NCI-H1694 treated with DMSO at 0.1 percent for 48 hours (cell line): ENCODE measurements at regions not wholly inside any gene's neighbourhood (a gene's known extent, or its start where the extent isn't known, plus 50 kb on each side); places are given as distances from the start of the nearest gene placed in this dataset.
"Not testable (repeated sequence)": the region's sequence is repeated elsewhere in the genome, so short reads cannot be mapped to it uniquely, and the experiment has no call there.

ENCODE experiments used
- DNase-seq: peaks from one replicate; lab custom pipeline; 2025; lab: John Stamatoyannopoulos, UW

DNA sequence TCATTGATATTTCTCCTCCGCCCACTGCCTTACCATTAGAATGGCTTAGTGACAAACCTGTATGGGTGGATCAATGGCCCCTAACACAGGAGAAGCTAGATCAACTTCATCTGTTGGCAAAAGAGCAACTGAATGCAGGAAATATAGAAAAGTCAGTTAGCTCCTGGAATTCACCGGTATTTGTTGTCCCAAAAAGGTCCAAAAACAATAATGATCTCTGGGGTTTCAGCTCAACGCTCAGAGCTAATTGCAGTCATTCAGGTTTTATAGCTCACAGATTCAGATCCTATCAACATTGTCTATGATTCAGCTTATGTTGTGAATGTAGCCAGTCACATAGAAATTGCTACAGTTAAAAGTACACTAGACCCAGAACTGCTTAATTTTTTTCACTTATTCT is 124.0 kb upstream of the ZCCHC13 start:
- no peak for DNase-seq

- DNase-seq, result no peak
Measured at GRCh38 chrX:74179499-74179898, 124.5 kb upstream of the ZCCHC13 start.

GRCh38 chrX:74179071-74179470 is 124.9 kb upstream of the ZCCHC13 start:
- DNase-seq, result no peak

GRCh38 chrX:74178536-74178935 is 125.4 kb upstream of the ZCCHC13 start:
- DNase-seq, result no peak

GRCh38 chrX:74171465-74171864 is 132.5 kb upstream of the ZCCHC13 start:
- DNase-seq, result no peak

DNA sequence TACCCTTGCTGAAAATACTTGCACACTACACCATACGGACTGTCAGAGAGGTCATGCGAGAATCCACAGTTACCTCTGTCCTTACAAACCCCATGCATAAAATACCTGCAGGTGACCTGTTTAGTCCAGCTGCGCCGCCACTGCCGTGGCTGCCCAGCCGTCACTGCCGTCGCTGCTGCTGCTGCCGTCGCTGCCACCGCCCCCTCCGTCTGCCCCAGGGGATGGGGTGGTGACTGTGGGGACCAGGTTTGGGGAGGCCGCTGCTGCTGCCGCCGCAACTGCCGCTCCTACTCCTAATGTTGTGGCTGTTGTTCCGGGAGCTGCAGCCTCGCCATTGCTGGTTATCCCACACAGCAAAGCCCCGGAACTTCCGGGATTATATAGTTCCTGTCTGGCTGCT is 141.8 kb upstream of the ZCCHC13 start:
- no peak for DNase-seq

- DNase-seq, result no peak
Measured at GRCh38 chrX:74160816-74161215, 143.2 kb upstream of the ZCCHC13 start.

- no peak for DNase-seq
Measured at GRCh38 chrX:74160358-74160757, 143.6 kb upstream of the ZCCHC13 start.

DNA sequence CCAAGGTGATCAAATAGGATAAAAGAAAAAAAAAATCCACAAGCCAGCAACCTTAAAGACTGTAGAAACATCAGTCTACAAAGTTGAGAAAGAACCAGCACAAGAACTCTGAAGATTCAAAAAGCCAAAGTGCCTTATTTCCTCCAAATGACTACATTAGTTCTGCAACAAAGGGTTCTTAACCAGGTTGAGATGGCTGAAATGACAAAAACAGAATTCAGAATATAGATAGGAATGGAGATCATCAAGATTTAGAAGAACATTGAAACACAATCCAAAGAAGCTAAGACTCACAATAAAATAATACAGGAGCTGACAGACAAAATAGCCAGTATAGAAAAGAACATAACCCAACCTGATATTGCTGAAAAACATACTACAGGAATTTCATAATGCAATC is 156.5 kb upstream of the ZCCHC13 start:
- no peak for DNase-seq

DNA sequence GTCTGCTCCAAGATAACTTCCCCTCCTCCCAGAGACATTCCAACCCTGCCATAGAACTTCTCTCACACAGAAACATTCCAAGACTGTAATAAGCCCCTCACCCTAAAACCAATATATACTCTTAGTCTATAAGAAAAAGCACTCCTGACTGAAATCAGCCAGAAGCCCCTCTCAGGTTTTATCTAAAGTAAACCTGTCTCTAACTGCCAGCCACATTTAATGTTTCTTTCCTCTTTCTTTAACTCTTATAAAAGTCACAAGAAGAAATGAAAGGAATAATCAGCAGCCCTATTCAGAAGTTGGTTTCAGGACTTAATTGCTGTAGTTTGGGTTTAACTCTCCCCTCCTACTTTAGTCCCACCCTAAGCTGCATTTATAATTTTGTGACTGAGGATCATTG is 165.0 kb upstream of the ZCCHC13 start:
- DNase-seq, result no peak

DNA sequence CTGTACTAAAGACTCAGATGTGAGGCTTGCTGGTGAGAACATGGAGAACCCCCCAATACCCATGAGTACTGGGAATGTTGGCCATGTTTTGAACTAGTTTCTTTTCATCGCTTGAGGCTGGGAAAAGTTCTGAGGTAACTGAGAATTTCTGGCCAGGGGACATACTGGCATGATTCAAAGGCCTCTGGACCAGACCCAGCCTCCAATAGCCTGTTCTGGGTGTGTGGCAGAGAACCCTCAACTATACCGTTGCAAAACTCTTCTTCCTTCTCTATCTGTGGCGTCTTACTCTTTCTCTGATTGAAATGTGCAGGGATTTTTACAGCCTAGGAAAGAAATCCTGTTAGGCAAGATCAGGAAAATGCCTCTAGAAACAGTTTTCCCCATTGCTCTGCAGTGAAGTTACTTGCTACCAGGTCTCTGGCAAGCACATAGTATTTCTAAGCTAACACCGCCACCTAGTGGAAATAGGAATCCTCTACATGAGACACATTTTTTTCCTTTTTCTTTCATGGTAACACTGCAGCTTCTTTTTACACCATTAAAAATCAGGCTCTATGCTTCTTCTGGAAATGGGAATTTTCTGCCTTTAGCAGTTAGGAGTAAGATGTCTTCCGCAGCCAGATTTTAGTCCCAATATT is 170.7 kb upstream of the ZCCHC13 start:
- DNase-seq, result peak; percentile 71

GRCh38 chrX:74132280-74132679 is 171.7 kb upstream of the ZCCHC13 start:
- DNase-seq, result no peak

DNA sequence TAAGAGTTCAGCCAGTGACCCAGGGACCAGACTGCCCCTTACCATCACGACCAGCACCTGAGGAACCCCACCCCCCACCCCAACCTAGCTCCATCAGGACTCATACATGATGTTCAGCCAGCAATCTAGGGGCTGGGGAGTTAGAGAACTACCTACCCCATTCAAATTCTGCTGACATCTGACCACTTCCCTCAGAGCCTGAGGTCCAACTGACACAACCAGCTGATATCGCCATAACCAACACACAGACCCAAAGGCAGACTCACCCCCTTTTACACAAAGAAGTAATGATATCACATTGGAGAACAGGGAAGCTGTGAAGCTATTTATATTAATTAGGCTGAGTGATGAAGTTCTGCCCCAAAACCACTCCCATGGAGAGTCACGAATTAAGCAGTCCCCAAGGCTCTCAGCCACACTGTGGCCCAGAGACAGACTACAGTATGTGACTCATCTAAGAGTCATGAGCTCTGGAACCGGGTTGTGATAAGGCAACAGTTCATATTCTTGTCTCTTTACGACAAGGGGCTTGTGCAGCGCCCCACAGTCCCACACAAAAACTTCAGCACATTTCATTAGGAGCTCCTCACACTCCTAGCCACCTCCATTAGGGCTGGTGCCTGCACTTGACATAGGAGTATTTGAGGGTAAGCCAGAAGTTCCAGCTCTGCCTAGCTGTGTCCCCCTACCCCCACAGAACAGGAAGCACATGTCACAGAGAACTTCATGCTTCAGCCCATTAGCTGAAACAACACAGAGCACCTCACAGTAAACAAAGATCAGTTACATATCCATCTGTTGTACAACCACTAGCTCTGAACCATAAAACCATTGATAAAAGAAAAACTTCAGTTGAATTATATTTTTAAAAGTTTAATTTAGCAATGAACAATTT is 184.7 kb upstream of the ZCCHC13 start:
- DNase-seq, result no peak

- DNase-seq, result no peak
Measured at GRCh38 chrX:74117962-74118902, 185.7 kb upstream of the ZCCHC13 start.

- DNase-seq, result no peak
Measured at GRCh38 chrX:74111245-74111644, 192.7 kb upstream of the ZCCHC13 start.

DNA sequence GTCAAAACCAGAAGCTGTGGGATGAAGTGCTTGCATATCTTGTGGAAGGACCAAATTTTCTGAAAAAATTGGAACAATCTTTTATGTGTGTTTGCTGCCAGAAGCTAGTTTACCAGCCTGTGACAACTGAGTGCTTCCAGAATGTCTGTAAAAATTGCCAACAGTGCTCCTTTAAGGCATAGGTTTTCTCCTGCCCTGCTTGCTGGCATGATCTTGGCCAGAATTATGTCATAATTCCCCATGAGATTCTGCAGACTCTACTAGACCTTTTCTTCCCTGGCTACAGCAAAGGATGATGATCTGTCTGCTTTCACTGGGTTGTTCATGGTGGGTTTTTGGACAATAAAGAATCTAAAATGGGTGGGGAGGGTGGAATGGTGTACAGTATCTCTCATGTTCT is 196.3 kb upstream of the ZCCHC13 start:
- no peak for DNase-seq

DNA sequence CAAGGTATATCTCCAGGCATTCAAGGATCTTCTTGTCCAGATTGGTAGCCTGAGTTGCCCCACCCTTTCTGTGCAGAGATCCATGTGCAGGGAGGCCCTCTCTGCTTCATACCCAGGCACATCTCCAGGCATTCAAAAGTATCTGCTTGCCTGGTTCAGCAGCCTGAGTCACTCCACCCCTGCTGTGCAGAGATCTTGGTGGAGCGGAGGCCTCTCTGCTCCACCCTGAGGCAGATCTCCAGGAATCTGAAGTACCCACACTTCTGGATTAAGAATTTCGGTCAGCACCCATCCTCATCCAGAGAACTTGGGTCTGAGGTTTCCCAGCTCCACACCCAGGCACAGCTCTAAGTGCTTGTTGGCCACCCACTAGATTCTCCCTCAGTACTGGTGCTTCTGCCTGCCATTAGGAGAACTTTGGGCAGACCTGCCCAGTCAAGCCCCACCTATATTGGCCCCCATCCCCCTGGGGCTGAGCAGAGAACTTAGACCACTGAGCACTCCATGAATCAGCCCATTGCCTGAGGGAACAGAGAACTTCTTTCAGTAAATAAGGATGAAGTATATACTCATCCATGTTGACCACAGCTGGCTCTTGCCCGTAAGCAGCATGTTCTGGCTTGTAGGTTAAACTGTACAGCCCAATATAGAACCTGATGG is 199.5 kb upstream of the ZCCHC13 start:
- DNase-seq, result no peak

DNA sequence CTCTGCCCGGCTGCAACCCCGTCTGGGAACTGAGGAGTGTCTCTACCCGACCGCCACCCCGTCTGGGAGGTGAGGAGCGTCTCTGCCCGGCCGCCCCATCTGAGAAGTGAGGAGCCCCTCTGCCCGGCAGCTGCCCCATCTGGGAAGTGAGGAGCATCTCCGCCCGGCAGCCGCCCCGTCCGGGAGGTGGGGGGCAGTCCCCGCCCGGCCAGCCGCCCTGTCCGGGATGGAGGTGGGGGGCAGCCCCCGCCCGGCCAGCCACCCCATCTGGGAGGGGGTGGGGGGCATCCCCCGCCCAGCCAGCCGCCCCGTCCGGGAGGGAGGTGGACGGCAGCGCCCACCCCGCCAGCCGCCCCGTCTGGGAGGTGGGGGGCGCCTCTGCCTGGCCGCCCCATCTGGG is 205.6 kb upstream of the ZCCHC13 start:
- DNase-seq, result not testable (repeated sequence)

GRCh38 chrX:74090049-74090448 is 213.9 kb upstream of the ZCCHC13 start:
- no peak for DNase-seq

DNA sequence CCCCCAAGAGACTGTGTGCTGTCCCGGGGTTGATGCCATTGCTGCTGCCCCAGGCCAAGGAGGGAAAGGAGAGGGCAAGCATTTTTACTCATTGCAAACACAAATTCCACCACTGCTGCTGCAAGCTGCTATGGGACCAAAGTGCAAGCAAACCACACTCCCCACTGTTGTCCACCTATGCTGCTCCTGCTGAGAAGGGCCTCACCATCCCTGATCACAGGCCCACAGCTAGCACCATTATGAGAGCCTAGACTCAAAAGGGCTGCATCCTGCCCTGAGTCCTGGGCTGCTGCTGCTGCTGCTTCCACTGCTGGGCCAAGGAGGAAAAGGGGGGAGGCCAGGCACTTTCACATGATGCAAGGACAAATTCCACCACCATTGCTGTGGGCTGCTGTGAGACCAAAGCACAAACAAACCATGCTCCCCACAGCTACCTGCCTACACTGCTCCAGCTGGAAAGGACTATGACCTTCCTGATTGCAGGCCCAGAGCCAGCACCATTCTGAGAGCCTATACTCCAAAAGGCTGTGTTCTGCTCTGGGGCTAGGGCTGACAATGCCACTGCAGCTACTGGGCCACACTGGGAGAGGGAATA is 218.2 kb upstream of the ZCCHC13 start:
- no peak for DNase-seq

GRCh38 chrX:74080165-74080564 is 223.8 kb upstream of the ZCCHC13 start:
- no peak for DNase-seq
